GM12874 (cell line): ENCODE measurements at regions not wholly inside any gene's neighbourhood (a gene's known extent, or its start where the extent isn't known, plus 50 kb on each side); places are given as distances from the start of the nearest gene placed in this dataset.

Source experiments
- CTCF ChIP-seq: IDR thresholded peaks from 2 replicates; pipeline ENCODE4 v1.5.1; 2011; ENCODE audit warnings: low read depth, mild to moderate bottlenecking, control low read depth, low read length, moderate library complexity; ENCODE audit not compliant: insufficient read depth

GRCh38 chr3:189401196-189401595 lies 229.4 kb downstream of the TPRG1 start:
- TF ChIP-seq CTCF, result no peak

DNA sequence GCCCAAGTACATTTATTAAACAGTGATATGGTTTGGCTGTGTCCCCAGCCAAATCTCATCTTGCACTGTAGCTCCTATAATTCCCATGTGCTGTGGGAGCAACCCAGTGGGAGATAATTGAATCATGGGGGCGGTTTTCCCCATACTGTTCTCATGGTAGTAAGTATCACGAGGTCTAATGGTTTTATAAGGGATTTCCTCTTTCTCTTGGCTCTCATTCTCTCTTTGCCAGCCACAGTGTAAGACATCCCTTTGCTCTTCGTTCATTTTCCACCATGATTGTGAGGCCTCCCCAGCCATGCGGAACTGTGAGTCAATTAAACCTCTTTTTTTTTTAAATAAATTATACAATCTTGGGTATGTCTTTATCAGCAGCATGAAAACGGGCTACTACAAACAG lies 228.0 kb upstream of the TP63 start:
- no peak for TF ChIP-seq CTCF

DNA sequence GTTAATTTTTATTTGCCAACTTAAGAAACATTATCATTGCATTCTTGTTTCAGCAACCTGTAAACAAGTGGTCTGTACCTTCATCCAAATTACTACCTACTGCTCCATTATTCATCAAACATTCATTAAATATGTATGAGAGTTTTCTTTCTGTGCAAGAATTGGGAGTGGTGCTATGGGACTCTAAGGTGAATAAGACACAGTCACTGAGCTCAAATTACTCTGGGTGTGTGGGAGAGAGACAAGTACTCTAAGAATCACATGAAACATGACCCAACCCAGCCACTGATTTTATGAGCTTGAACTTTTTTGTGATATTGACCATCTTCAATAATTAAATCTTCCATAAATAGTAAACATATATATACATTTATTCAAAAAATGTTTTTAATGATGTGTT lies 227.2 kb upstream of the TP63 start:
- TF ChIP-seq CTCF, result no peak

- TF ChIP-seq CTCF, result no peak
These were observed 226.2 kb upstream of the TP63 start for GRCh38 chr3:189404797-189405484.

GRCh38 chr3:189406148-189406547 lies 225.0 kb upstream of the TP63 start:
- no peak for TF ChIP-seq CTCF

DNA sequence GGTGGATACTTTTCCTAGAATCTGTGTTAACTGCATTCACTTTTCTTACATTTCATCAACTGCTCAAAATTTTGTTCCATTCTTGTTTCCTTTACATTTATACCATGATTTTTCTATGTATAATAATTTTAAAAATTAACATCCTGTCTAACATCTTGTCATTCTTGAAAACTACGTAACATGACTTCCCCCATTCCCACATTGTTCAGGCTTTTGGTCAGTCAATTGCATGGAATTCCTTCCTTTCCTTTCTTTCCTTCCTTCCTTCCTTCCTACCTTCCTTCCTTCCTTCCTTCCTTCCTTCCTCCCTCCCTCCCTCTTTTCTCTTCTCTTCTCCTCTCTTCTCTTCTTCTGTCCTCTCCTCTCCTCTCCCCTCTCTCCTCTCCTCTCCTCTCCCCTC lies 220.7 kb upstream of the TP63 start:
- no peak for TF ChIP-seq CTCF

DNA sequence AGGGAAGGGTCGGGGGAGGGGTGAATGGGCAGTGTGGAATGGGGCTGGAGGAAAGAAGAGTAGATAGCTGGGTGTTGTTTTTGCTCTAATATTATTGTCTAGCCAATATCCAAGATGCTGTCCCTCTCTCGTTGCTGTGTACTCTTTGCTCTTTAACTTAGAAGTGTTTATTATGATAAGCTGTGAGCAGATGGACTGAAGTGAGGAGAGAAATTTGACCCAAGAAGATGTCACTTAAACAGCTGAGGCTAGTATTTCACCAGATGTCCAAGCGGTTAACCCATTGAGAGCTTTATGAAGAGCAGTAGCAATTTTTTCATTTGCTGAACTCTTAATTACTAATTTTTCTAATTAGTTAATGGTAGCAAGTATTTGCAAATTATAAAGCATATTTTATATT lies 212.2 kb upstream of the TP63 start:
- no peak for TF ChIP-seq CTCF
